Astrocyte (in vitro differentiated cells and primary cell): ENCODE measurements at regions not wholly inside any gene's neighbourhood (a gene's known extent, or its start where the extent isn't known, plus 50 kb on each side); places are given as distances from the start of the nearest gene placed in this dataset.
A peak's percentile ranks its signal among the peaks of the same experiment; 100 is the strongest.

ENCODE experiments used
- DNase-seq: peaks from one replicate; pipeline ENCODE4 v3.0.0-alpha.2; 2010; ENCODE audit warnings: low read depth
- FAIRE-seq: peaks from 2 replicates; lab custom pipeline; 2011; peaks lifted over from hg19 to GRCh38; lab: Jason Lieb, UNC
- H2AFZ ChIP-seq: 2 replicates; pipeline ENCODE4 v1.6.0; 2012; ENCODE audit warnings: low read depth, low read length, inconsistent platforms
- H3K27ac ChIP-seq: 2 replicates; pipeline ENCODE4 v1.5.1; 2011; ENCODE audit warnings: low read depth, low read length, inconsistent platforms
- H3K27me3 ChIP-seq: 2 replicates; pipeline ENCODE4 v1.6.0; 2011; ENCODE audit warnings: low read length, inconsistent platforms; ENCODE audit not compliant: insufficient read depth
- H3K36me3 ChIP-seq: 2 replicates; pipeline ENCODE4 v1.5.1; 2011; ENCODE audit warnings: low read length, inconsistent platforms; ENCODE audit not compliant: insufficient read depth
- H3K4me1 ChIP-seq: 2 replicates; pipeline ENCODE4 v1.5.1; 2011; ENCODE audit warnings: low read length, inconsistent platforms; ENCODE audit not compliant: insufficient read depth
- H3K4me2 ChIP-seq: 2 replicates; pipeline ENCODE4 v1.6.0; 2012; ENCODE audit warnings: low read length, inconsistent platforms
- H3K4me3 ChIP-seq: 2 replicates; pipeline ENCODE4 v1.5.1; 2011; ENCODE audit warnings: low read depth, mild to moderate bottlenecking, low read length, inconsistent platforms; ENCODE audit not compliant: insufficient read depth
- H3K79me2 ChIP-seq: 2 replicates; pipeline ENCODE4 v1.6.0; 2012; ENCODE audit warnings: mild to moderate bottlenecking, low read length, inconsistent platforms; ENCODE audit not compliant: insufficient read depth
- H3K9ac ChIP-seq: 2 replicates; pipeline ENCODE4 v1.6.0; 2012; ENCODE audit warnings: mild to moderate bottlenecking, low read length, inconsistent platforms
- H3K9me3 ChIP-seq: 2 replicates; pipeline ENCODE4 v1.5.1; 2012; ENCODE audit warnings: low read depth, mild to moderate bottlenecking, low read length, inconsistent platforms; ENCODE audit not compliant: insufficient read depth
- H4K20me1 ChIP-seq: 2 replicates; pipeline ENCODE4 v1.6.0; 2012; ENCODE audit warnings: low read length, inconsistent platforms; ENCODE audit not compliant: insufficient read depth
- H3K27ac Mint-ChIP-seq: one replicate; pipeline ENCODE4 v1.8.0; 2021; ENCODE audit warnings: mild to moderate bottlenecking, mixed read lengths; ENCODE audit not compliant: unreplicated experiment
- H3K27me3 Mint-ChIP-seq: one replicate; pipeline ENCODE4 v1.8.0; 2021; ENCODE audit warnings: low read depth, mixed read lengths; ENCODE audit not compliant: unreplicated experiment
- H3K36me3 Mint-ChIP-seq: one replicate; pipeline ENCODE4 v1.8.0; 2021; ENCODE audit warnings: low read depth, mixed read lengths; ENCODE audit not compliant: unreplicated experiment
- H3K4me1 Mint-ChIP-seq: one replicate; pipeline ENCODE4 v1.8.0; 2021; ENCODE audit warnings: low read depth, mixed read lengths; ENCODE audit not compliant: unreplicated experiment
- H3K4me3 Mint-ChIP-seq: one replicate; pipeline ENCODE4 v1.8.0; 2021; ENCODE audit warnings: mild to moderate bottlenecking, moderate library complexity, mixed read lengths; ENCODE audit not compliant: unreplicated experiment
- H3K9me3 Mint-ChIP-seq: one replicate; pipeline ENCODE4 v1.8.0; 2021; ENCODE audit warnings: mild to moderate bottlenecking, mixed read lengths; ENCODE audit not compliant: unreplicated experiment
- EZH2 ChIP-seq: IDR thresholded peaks from 2 replicates; pipeline ENCODE4 v1.6.1; 2012; ENCODE audit warnings: mild to moderate bottlenecking, low read length, inconsistent platforms; ENCODE audit not compliant: insufficient read depth
- TF ChIP-seq, protein P1 (sequence below): IDR thresholded peaks from 2 replicates; pipeline ENCODE4 v1.5.1; 2011; ENCODE audit warnings: low read depth, mild to moderate bottlenecking, inconsistent platforms, low read length, moderate library complexity; ENCODE audit not compliant: insufficient read depth

DNA sequence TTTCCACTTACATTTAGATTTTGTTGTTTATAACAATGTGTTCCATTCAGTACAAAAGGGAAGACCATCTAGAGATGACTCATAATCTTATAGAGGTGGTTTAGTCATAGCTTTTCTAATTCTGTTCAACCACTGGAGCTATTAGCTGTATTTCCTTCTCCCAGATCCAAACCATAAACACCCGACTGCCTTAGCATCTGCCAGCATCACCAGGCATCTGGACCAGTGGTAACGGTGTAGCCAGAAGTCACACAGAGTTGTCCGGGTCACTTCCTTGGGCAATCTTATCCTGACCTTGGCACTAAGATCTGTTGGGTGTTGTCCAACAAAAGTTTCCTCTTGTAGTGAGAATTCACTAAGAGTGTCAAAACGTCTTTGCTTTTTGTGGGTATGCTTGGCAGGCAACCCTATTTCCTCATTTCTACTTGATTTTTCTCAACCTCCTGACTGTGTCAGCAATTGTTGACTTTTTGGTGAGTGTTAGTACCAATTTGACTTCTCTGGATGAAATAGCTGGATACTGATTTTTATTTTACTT is 372.1 kb upstream of the B3GALT2 start:
- no peak overlapping the region for H3K4me3 Mint-ChIP-seq
- Histone ChIP-seq H3K4me1 (peaks cover 6% of the 10 kb centered on the region), H3K27me3 (no peaks in the 10 kb centered on the region), H3K79me2 (no peaks in the 10 kb centered on the region), H3K27ac (no peak overlapping the region), H3K9ac (no peak overlapping the region), H3K4me2 (peak overlapping the region; percentile 35), H2AFZ (no peak overlapping the region), H3K36me3 (no peaks in the 10 kb centered on the region), H3K4me3 (no peak overlapping the region), H3K9me3 (no peaks in the 10 kb centered on the region), H4K20me1 (no peaks in the 10 kb centered on the region)
- H3K36me3 Mint-ChIP-seq = no peaks in the 10 kb centered on the region
- H3K27ac Mint-ChIP-seq = peak overlapping the region; percentile 31
- peak; percentile 89 for DNase-seq
- no peak for FAIRE-seq
- no peak for TF ChIP-seq EZH2
- TF ChIP-seq, protein P1, sequence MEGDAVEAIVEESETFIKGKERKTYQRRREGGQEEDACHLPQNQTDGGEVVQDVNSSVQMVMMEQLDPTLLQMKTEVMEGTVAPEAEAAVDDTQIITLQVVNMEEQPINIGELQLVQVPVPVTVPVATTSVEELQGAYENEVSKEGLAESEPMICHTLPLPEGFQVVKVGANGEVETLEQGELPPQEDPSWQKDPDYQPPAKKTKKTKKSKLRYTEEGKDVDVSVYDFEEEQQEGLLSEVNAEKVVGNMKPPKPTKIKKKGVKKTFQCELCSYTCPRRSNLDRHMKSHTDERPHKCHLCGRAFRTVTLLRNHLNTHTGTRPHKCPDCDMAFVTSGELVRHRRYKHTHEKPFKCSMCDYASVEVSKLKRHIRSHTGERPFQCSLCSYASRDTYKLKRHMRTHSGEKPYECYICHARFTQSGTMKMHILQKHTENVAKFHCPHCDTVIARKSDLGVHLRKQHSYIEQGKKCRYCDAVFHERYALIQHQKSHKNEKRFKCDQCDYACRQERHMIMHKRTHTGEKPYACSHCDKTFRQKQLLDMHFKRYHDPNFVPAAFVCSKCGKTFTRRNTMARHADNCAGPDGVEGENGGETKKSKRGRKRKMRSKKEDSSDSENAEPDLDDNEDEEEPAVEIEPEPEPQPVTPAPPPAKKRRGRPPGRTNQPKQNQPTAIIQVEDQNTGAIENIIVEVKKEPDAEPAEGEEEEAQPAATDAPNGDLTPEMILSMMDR = no peak
- peaks cover 16% of the 10 kb centered on the region for H3K4me1 Mint-ChIP-seq
- H3K27me3 Mint-ChIP-seq = no peaks in the 10 kb centered on the region
- no peaks in the 10 kb centered on the region for H3K9me3 Mint-ChIP-seq

DNA sequence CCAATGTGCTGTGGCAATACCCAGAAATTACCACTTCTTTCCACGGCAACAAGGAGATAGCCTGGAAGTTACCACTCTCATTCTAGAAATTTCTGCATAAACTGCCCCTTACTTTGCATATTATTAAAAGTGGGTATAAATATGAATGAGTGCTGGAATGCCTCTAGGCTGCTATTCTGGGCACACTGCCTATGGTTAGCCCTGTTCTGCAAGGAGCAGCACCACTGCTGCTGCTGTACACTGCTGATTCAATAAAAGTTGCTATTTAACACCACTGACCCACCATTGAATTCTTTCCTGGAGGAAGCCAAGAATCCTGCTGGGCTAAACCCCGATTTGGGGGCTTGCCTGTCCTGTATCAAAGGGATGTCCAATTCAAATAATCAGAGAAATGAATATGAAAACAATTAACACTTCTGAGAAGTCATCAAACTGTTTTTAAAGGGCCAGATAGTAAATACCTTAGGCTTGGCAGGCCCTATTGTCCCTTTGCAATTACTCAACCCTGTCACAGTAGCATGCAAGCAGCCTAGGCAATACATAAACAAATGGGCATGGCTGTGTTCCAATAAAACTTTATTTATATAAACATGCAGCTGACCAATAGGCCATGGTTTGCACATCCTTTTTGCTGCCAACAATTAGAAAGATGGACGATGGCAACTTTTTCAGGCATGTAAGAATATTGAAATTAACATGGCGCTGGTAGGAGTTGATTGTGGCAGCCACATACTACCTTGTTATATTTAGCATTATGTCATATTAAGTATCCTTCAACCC is 369.4 kb upstream of the B3GALT2 start:
- Histone ChIP-seq H3K79me2 (no peaks in the 10 kb centered on the region), H3K9ac (no peak overlapping the region), H3K36me3 (no peaks in the 10 kb centered on the region), H4K20me1 (no peaks in the 10 kb centered on the region), H3K4me3 (no peak overlapping the region), H3K4me2 (no peak overlapping the region), H3K27ac (no peak overlapping the region), H2AFZ (no peak overlapping the region), H3K9me3 (no peaks in the 10 kb centered on the region), H3K4me1 (peaks cover 6% of the 10 kb centered on the region), H3K27me3 (no peaks in the 10 kb centered on the region)
- no peaks in the 10 kb centered on the region for H3K27me3 Mint-ChIP-seq
- peaks cover 12% of the 10 kb centered on the region for H3K4me1 Mint-ChIP-seq
- FAIRE-seq = no peak
- H3K4me3 Mint-ChIP-seq = no peak overlapping the region
- no peaks in the 10 kb centered on the region for H3K36me3 Mint-ChIP-seq
- TF ChIP-seq EZH2 = no peak
- TF ChIP-seq, protein P1 = no peak
- no peak for DNase-seq
- no peaks in the 10 kb centered on the region for H3K9me3 Mint-ChIP-seq
- no peak overlapping the region for H3K27ac Mint-ChIP-seq

DNA sequence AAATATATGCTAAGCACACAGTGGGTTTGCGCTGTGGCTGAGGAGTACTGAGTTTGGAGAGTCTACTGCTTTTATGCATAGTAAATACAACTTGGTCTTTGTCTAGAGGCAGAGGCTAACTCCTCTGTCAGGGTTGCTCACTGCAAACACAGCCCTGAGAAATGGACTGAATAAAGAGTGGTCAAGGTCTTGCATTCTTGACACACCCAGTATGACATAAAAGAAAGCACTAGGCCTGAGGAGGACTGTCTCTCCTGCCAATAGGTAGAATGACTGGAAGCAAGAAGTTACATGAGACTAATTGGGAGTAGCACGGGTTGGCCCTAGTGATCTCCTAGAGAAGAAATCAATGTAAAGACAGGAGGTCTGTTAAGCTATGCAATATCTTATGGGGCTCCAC is 367.2 kb upstream of the B3GALT2 start:
- Mint-ChIP-seq H3K36me3 (no peaks in the 10 kb centered on the region), H3K27me3 (no peaks in the 10 kb centered on the region), H3K4me1 (peaks cover 9% of the 10 kb centered on the region), H3K4me3 (no peak overlapping the region), H3K9me3 (no peaks in the 10 kb centered on the region), H3K27ac (no peak overlapping the region)
- Histone ChIP-seq H2AFZ (peak overlapping the region; percentile 13), H3K9ac (no peak overlapping the region), H3K27ac (no peak overlapping the region), H3K9me3 (no peaks in the 10 kb centered on the region), H3K27me3 (no peaks in the 10 kb centered on the region), H4K20me1 (no peaks in the 10 kb centered on the region), H3K79me2 (no peaks in the 10 kb centered on the region), H3K4me1 (peaks cover 2% of the 10 kb centered on the region), H3K4me3 (no peak overlapping the region), H3K4me2 (no peak overlapping the region), H3K36me3 (no peaks in the 10 kb centered on the region)
- DNase-seq (no peak), FAIRE-seq (no peak)
- TF ChIP-seq, protein P1 = no peak
- no peak for TF ChIP-seq EZH2
